MV-4-11 (cell line): ENCODE measurements at regions not wholly inside any gene's neighbourhood (a gene's known extent, or its start where the extent isn't known, plus 50 kb on each side); places are given as distances from the start of the nearest gene placed in this dataset.

Source experiments
- DNase-seq: peaks from one replicate; lab custom pipeline; 2025; lab: John Stamatoyannopoulos, UW

DNA sequence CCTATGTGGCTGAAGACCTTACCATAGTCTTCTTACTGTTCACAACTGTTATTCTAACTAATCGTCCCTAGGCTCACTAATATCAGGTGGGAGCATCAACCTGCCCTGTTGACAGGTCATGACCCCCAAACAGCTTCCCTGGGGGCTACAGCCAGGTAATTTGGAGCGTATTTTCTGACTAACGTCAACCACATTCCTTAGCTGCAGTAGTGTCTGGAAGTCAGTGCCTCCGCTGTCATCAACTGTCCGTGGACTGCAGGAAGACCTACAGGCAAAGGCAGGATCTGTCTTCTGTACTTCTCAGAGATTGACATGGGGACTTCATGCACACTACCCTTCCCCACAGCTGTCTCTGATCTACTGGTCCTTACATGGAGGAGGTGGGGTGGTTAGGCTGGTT lies 456.9 kb downstream of the BCL11A start:
- DNase-seq: no peak

DNA sequence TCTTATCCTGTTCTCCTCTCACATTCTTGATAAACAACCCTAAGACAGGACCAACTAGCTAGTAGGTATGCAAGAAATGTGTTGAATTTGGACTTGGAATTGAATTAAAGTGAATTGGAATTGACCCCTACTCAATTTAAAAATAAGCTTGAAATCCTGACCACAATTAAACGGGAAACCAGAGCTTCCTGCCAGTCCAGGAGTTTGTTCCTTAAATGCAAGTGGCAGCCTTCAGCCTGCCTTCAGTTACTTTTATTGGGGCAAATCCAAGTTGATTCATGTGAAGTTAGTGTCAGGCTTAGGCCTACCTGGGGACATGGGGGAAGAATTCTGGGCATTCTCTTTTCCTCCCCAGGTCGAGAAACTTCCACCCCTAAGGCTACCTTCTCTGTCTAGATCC lies 457.6 kb downstream of the BCL11A start:
- DNase-seq: no peak

DNA sequence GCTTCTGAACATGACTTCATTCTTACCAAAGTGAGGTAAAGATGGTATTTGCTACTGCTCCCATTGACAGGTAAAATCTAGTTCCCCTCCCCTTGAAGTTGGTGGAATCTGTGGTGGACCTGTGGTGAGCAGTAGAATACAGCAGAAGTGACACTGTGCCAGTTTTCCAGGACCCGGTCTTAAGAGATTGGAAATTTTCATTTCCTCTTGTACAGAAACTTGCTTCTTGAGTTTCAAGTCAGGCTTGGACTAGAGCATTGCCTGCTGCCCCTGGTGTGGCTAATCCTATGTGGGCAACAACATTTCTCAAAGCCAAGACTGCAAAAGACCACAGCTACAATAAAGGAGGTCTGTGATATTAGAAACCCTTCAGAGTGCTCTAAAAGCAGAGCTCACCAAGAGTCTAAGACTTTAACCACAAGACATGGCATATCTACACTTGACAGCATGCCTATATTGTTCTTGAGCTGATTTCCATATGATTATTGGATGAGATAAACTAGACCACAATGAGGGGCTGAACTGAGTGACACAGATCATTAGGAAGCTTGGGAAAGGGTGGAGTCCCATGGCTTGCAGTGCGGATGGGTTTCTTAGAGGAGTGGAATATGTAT lies 458.1 kb downstream of the BCL11A start:
- peak; percentile 94 for DNase-seq

DNA sequence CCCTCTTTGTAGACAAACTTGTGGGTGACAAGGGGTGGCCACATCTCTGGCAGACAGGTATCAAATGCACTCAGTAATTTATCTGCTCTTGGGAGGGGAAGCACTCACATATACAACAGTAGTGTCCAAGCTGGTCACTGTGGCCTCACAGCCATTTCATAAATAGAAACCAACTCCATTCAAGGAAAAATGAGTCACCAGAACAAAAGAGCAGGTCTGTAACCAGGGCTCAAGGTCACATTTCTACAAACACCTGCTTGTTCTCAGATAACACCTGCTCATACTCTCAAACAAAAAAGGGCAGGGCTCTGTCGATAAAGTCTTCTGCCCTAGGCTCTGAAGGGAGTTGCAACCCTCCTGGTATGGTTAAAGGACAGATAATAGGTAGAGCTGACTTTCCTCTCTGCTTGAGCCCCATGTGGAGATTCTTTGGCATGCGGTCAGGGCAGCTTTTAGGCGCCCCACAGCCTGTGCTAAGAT lies 459.0 kb downstream of the BCL11A start:
- peak; percentile 34 for DNase-seq

GRCh38 chr2:60092781-60093180 lies 460.7 kb downstream of the BCL11A start:
- no peak for DNase-seq

GRCh38 chr2:60091894-60092293 lies 461.6 kb downstream of the BCL11A start:
- DNase-seq: no peak

DNA sequence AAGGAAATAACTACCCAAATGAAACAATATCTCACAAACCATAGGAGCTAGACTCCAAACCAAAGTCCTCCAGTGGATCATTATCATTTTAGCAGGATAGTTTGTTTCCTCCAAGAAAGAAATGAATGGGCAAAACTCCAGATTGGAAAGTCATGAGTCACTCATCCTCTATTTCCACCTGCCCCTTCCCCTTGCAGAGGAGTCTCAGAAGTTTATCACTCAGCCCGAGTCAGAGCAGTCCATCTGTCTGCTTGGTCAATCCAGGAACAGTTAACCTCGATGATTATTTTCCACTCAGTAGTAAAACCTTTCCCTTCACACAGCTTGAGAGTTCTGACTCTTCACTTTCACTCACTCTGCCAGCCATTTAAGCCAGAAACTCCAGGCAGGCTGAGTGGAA lies 462.2 kb downstream of the BCL11A start:
- DNase-seq: no peak

DNA sequence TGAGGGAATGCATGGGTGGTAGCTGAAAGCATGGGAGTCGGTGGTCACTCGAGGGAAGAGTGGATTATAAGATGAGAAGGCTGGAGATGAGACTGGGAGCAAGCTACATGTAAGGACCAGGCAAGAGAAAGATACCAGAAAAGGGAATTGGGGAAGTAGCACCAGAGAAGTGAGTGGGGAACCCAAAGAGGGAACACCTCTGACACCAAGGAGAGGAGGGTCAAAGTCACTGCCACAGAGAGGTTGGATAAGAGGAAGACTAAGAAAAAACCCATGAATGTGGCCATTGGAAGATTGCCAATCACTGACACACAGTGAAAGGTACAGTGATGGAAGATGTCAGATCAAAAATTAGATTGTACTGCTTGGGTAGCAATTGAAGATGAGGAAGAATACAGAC lies 473.9 kb downstream of the BCL11A start:
- peak; percentile 63 for DNase-seq

- DNase-seq: no peak
Measured at GRCh38 chr2:60075048-60075447, 478.4 kb downstream of the BCL11A start.

GRCh38 chr2:60073201-60073600 lies 480.3 kb downstream of the BCL11A start:
- DNase-seq: no peak

GRCh38 chr2:60072609-60073008 lies 480.8 kb downstream of the BCL11A start:
- DNase-seq: no peak

- DNase-seq: no peak
Measured at GRCh38 chr2:60071490-60071831, 482.0 kb downstream of the BCL11A start.

DNA sequence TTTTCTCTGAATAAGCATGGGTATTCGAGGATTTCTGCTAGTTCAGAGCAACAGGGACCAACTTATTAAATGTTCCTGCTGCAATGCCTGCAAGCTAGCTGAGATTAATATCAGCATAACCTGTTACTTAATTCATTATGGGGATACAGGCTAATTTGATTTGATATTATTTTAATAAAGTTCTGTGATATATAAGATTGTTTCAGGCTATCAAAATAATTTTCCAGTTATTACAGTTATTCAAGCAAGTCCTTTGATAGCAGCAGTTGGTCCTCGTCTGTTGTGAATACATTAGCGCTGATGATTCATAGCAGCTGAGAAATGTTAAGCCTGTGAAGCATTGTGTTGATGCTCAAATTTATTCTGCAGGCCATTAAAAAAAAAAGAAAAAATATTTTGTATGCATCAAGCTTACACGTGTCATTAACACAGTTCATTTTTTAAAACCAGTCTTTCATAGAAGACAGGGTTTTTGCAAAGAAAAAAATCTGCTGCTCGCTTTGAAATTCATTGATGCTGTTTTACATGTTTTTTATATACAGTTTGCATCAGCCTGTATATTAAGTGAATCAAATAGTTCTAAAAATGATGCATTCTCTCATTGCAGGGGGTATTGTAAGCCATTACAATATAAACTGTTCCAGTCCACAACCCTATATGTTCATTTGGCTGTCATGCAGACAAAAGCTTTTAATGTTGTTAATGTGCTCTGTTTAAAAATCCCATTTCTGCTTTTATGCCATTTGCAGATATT lies 482.5 kb downstream of the BCL11A start:
- DNase-seq: no peak

DNA sequence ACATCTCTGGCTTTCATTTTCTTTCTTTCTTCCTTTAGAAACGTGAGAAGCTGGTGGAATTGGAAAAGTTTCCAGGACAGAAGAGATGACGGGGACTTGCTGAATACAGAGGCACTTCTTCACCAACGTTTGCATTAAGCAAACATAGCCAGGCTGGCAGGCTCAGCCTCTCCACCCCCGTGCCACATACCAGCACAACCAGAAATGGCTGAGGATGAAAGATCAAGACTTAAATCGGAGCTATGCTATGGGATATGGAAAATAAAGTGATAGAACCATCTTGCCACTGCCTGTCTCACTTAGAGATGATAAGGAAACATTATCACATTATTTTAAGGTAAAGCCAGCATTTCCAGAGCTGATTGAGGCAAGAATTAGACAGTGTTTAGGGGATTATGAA lies 483.3 kb downstream of the BCL11A start:
- DNase-seq: no peak

GRCh38 chr2:60068755-60069154 lies 484.7 kb downstream of the BCL11A start:
- DNase-seq: peak; percentile 71

- no peak for DNase-seq
Measured at GRCh38 chr2:60067006-60067405, 486.4 kb downstream of the BCL11A start.

DNA sequence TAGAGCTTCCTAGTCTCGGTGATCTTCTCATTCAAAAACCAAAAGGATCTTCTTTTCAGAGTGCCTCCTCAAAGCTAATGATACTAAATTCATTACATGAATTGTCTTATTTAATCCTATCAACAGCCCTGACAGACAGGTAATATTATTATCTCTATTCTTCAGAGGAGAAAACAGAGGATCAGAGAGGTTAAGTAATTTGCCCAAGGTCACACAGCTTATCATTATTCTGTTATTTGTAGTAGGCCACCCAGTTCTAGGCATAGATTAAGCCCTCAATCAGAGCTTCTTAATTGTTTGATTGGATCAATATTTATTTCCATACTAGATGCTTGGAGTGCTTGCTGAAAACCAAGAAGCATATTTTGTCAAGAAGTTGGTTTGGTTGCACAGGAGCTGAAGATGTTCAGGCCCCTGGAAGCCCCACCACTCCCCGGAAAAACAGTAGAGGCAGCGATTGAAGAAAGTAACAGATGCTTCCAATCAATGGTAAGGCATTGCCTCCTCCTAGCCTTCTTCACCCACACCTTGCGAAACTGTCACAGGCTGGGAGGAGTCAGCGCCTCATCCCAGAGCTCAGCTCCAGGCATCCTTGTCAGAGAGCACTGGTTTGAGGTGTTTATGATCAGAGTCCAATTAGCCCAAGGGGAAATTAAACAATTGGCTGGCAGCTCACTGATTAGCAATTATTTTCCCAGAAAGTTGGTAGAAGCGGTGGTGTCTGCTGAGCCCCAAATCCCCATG lies 487.2 kb downstream of the BCL11A start:
- DNase-seq: no peak

DNA sequence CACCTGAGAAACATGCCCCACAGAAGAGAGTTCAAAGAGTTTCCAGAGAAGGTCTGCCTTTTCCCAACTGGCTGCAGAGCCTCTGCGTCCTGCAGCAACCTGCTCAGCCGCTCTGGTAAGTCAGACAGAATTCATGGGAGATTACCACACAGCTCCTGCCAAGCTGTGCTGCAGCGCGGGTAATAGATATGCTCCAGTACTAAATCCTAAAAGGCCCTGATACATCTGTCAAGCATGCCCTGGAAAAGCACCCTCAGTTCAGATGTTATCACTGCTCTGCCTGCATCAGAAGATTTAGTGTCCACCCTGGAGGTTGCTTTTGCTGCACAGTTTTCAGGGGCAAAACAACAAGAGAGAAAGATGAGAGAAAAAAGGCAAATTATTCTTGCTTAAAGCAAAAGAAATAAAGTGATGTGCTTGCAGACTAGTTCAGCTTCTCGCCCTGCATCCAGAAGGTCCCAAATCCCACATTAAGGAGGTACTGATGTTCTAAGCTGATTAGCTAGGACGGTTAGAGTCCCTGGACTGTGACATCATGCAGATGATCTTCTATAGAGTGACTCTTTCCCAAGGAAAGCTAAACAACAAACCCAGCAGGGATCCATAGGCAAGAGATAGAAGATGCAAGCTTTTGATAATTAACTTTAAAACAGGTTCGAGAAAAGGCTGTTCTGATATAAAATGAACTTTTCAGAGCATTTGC lies 488.6 kb downstream of the BCL11A start:
- no peak for DNase-seq

- peak; percentile 42 for DNase-seq
Measured at GRCh38 chr2:60058781-60059180, 494.7 kb downstream of the BCL11A start.

DNA sequence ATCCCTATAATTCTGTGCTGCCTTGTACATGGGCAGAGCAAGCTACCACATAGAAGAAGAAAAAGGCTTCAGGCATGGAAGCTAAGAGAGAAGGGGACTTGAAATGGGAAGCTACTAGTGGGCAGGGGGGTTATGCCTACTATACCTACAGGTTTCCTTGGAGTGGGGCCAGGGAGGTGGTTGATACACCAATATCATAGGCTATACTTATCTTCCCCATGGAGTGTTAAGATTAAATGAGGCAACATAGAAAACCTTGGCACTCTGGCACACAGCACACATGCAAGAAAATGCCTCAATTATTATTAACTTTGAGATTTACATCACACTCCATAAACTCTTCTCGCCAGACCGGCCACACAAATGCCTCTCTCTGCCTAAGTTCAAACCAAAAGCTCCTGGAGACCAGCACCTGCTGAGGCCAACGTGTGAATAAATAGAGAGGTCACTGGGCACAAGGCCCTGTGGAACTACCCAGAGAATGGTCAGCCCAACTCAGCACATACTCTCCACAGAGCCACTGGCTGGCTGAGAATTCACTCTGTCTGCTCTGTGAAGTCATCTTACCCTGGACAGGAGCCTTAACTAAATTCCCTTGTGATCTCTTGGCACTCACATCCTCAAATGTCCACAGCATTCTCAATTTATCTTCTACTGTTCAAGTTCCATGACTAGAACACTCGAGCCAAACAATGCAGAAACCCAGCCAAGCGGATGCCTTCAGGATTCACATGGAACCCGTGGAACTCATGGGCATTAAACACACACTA lies 498.7 kb downstream of the BCL11A start:
- no peak for DNase-seq

GRCh38 chr2:60053791-60054190 lies 499.7 kb downstream of the BCL11A start:
- DNase-seq: no peak

GRCh38 chr2:60052601-60053000 lies 500.9 kb downstream of the BCL11A start:
- no peak for DNase-seq
